DND-41 (cell line): ENCODE measurements at regions not wholly inside any gene's neighbourhood (a gene's known extent, or its start where the extent isn't known, plus 50 kb on each side); places are given as distances from the start of the nearest gene placed in this dataset.

ENCODE experiments used
- ATAC-seq: fragments of 200-7000 bp; cut with Tn5 transposase; 3 replicates; pipeline ENCODE4 v1.9.1; 2021; ENCODE audit warnings: low read depth; ENCODE audit not compliant: insufficient read depth
- DNase-seq: peaks from one replicate; pipeline ENCODE4 v3.0.0-alpha.2; 2020
- H2AFZ ChIP-seq: 2 replicates; pipeline ENCODE4 v1.6.0; 2012; ENCODE audit warnings: low read depth, low read length
- H3K27ac ChIP-seq: 2 replicates; pipeline ENCODE4 v1.5.1; 2012; ENCODE audit warnings: low read length, inconsistent platforms
- H3K27me3 ChIP-seq: fragments of 200-600 bp; sonication (generic); 2 replicates; pipeline ENCODE4 v1.6.0; 2012; ENCODE audit warnings: low read length, mild to moderate bottlenecking, inconsistent platforms; ENCODE audit not compliant: insufficient read depth, poor library complexity
- H3K36me3 ChIP-seq: 2 replicates; pipeline ENCODE4 v1.5.1; 2012; ENCODE audit warnings: low read length, inconsistent platforms; ENCODE audit not compliant: insufficient read depth
- H3K4me1 ChIP-seq: 2 replicates; pipeline ENCODE4 v1.5.1; 2012; ENCODE audit warnings: mild to moderate bottlenecking, low read length; ENCODE audit not compliant: insufficient read depth
- H3K4me2 ChIP-seq: 2 replicates; pipeline ENCODE4 v1.6.0; 2012; ENCODE audit warnings: mild to moderate bottlenecking, moderate library complexity, low read length, inconsistent platforms; ENCODE audit not compliant: insufficient read depth
- H3K4me3 ChIP-seq, 2 experiments: fragments of 200-600 bp in 1 of 2; shearing (Covaris generic) in 1 of 2; 2 replicates each; pipeline ENCODE4 v1.5.1; 2012 to 2016; ENCODE audit warnings: inconsistent platforms in 2 of 2, low read length in 2 of 2, mild to moderate bottlenecking in 2 of 2, low read depth in 1 of 2, moderate library complexity in 1 of 2
- H3K79me2 ChIP-seq: 2 replicates; pipeline ENCODE4 v1.6.0; 2012; ENCODE audit warnings: low read length, inconsistent platforms; ENCODE audit not compliant: insufficient read depth
- H3K9ac ChIP-seq: 2 replicates; pipeline ENCODE4 v1.6.0; 2012; ENCODE audit warnings: low read depth, mild to moderate bottlenecking, inconsistent platforms, low read length, moderate library complexity
- H3K9me3 ChIP-seq: 2 replicates; pipeline ENCODE4 v1.5.1; 2012; ENCODE audit warnings: low read length, moderate library complexity, mild to moderate bottlenecking, inconsistent platforms; ENCODE audit not compliant: insufficient read depth, severe bottlenecking
- H4K20me1 ChIP-seq: 2 replicates; pipeline ENCODE4 v1.6.0; 2012; ENCODE audit warnings: low read length; ENCODE audit not compliant: insufficient read depth
- CTCF ChIP-seq: IDR thresholded peaks from 2 replicates; pipeline ENCODE4 v1.5.1; 2012; ENCODE audit warnings: borderline replicate concordance, low read length, moderate library complexity, mild to moderate bottlenecking; ENCODE audit not compliant: poor library complexity, severe bottlenecking; ENCODE audit errors: extremely low read depth
- EZH2 ChIP-seq: IDR thresholded peaks from 3 replicates; pipeline ENCODE4 v1.6.1; 2012; ENCODE audit warnings: borderline replicate concordance, low read depth, mild to moderate bottlenecking, moderate library complexity, low read length, inconsistent platforms; ENCODE audit not compliant: severe bottlenecking

DNA sequence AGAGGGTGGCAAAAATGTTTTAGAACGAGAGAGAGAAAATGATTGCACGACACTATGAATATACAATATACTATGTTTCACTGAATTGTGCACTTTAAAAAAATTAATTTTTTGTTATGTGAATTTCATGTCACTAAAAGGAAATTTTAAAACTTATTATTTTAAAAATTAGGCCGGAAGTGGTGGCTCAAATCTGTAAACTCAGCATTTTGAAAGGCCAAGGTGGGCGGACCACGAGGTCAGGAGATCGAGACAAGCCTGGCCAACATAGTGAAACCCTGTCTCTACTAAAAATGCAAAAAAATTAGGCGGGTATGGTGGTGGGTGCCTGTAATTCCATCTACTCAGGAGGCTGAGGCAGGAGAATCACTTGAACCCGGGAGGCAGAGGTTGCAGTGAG, 642.5 kb downstream of the XPNPEP1 start:
- Histone ChIP-seq H4K20me1 (no peaks in the 10 kb centered on the region), H3K36me3 (no peaks in the 10 kb centered on the region), H2AFZ (no peak overlapping the region), H3K9me3 (no peaks in the 10 kb centered on the region), H3K27me3 (no peaks in the 10 kb centered on the region), H3K79me2 (no peaks in the 10 kb centered on the region), H3K4me3 (no peak overlapping the region), H3K4me2 (no peak overlapping the region), H3K4me1 (no peaks in the 10 kb centered on the region), H3K9ac (no peak overlapping the region), H3K27ac (no peak overlapping the region)
- ATAC-seq = no peak
- no peak for TF ChIP-seq CTCF
- TF ChIP-seq EZH2 = no peak
- DNase-seq = no peak

GRCh38 chr10:109277456-109277855, 645.9 kb downstream of the XPNPEP1 start:
- Histone ChIP-seq H3K9me3 (no peaks in the 10 kb centered on the region), H2AFZ (no peak overlapping the region), H4K20me1 (no peaks in the 10 kb centered on the region), H3K79me2 (no peaks in the 10 kb centered on the region), H3K27ac (no peak overlapping the region), H3K4me3 (no peak overlapping the region), H3K4me2 (no peak overlapping the region), H3K27me3 (no peaks in the 10 kb centered on the region), H3K36me3 (no peaks in the 10 kb centered on the region), H3K4me1 (no peaks in the 10 kb centered on the region), H3K9ac (no peak overlapping the region)
- ATAC-seq (no peak), DNase-seq (no peak)
- TF ChIP-seq EZH2 (no peak), CTCF (no peak)

GRCh38 chr10:109275960-109276359, 647.4 kb downstream of the XPNPEP1 start:
- Histone ChIP-seq H2AFZ (no peak overlapping the region), H3K4me3 (no peak overlapping the region), H3K27me3 (no peaks in the 10 kb centered on the region), H3K9ac (no peak overlapping the region), H3K27ac (no peak overlapping the region), H3K79me2 (no peaks in the 10 kb centered on the region), H3K9me3 (no peaks in the 10 kb centered on the region), H3K36me3 (no peaks in the 10 kb centered on the region), H3K4me1 (no peaks in the 10 kb centered on the region), H4K20me1 (no peaks in the 10 kb centered on the region), H3K4me2 (no peak overlapping the region)
- DNase-seq = no peak
- no peak for TF ChIP-seq EZH2
- no peak for TF ChIP-seq CTCF
- ATAC-seq = no peak

GRCh38 chr10:109274681-109275080, 648.6 kb downstream of the XPNPEP1 start:
- H3K79me2 ChIP-seq = no peaks in the 10 kb centered on the region
- H2AFZ ChIP-seq = no peak overlapping the region
- H3K4me3 ChIP-seq = no peak overlapping the region
- no peaks in the 10 kb centered on the region for H3K4me1 ChIP-seq
- H3K27ac ChIP-seq = no peak overlapping the region
- no peak overlapping the region for H3K9ac ChIP-seq
- no peaks in the 10 kb centered on the region for H3K36me3 ChIP-seq
- ATAC-seq (no peak), DNase-seq (no peak)
- H3K27me3 ChIP-seq = no peaks in the 10 kb centered on the region
- H3K9me3 ChIP-seq = no peaks in the 10 kb centered on the region
- TF ChIP-seq EZH2 (no peak), CTCF (no peak)
- H4K20me1 ChIP-seq = no peaks in the 10 kb centered on the region
- H3K4me2 ChIP-seq = no peak overlapping the region
